Dendritic cell treated with granulocyte-macrophage colony-stimulating factor and Interleukin-4, amounts not matched to agents 40 ng/mL and 50 ng/mL, for 4 days (primary cell): ENCODE measurements at regions not wholly inside any gene's neighbourhood (a gene's known extent, or its start where the extent isn't known, plus 50 kb on each side); places are given as distances from the start of the nearest gene placed in this dataset.

Experiments used
- H3K27ac Mint-ChIP-seq: one replicate; pipeline ENCODE4 v1.8.0; 2022; ENCODE audit warnings: mild to moderate bottlenecking, mixed read lengths
- H3K27me3 Mint-ChIP-seq: one replicate; pipeline ENCODE4 v1.8.0; 2022; ENCODE audit warnings: mild to moderate bottlenecking, mixed read lengths
- H3K36me3 Mint-ChIP-seq: one replicate; pipeline ENCODE4 v1.8.0; 2022; ENCODE audit warnings: low read depth, mixed read lengths
- H3K4me1 Mint-ChIP-seq: one replicate; pipeline ENCODE4 v1.8.0; 2022; ENCODE audit warnings: low read depth, mixed read lengths
- H3K4me3 Mint-ChIP-seq: one replicate; pipeline ENCODE4 v1.8.0; 2022; ENCODE audit warnings: mild to moderate bottlenecking, moderate library complexity, mixed read lengths
- H3K9me3 Mint-ChIP-seq: one replicate; pipeline ENCODE4 v1.8.0; 2022; ENCODE audit warnings: mixed read lengths
- intact Hi-C: fragments of 100-400 bp; cut with micrococcal nuclease; formaldehyde crosslinking; loops from one replicate; pipeline ENCODE4 v1.15.0; 2022

DNA sequence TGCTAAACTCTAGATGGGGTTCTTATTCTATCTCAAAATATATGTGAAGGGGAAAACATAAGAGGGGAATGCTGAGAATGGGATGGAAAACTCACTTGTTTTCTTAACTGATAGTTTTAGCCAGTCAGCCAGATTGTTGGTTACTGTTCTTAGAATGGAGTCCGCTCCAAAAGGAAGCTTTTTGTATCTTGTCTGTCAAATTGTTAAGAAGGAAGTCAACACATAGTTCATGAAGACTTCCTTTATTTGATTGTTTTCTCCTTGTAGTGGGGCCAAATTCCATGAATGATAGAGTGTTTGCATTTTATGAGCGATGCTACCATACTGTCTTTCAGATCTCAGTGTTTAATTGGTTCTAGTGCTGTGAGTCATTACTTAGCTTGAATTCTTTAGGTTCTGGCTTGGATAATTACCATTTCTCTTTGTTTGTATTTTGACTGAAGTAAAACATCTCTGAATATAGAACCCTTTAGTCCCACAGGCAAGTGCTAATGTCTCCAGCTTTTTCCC lies 98.3 kb upstream of the GOT2 start:
- Mint-ChIP-seq H3K4me1 (peaks cover 10% of the 10 kb centered on the region), H3K9me3 (no peaks in the 10 kb centered on the region), H3K27ac (no peak overlapping the region), H3K27me3 (peaks cover 3% of the 10 kb centered on the region), H3K36me3 (no peaks in the 10 kb centered on the region), H3K4me3 (no peak overlapping the region)
- intact Hi-C loops, result no loop called here

DNA sequence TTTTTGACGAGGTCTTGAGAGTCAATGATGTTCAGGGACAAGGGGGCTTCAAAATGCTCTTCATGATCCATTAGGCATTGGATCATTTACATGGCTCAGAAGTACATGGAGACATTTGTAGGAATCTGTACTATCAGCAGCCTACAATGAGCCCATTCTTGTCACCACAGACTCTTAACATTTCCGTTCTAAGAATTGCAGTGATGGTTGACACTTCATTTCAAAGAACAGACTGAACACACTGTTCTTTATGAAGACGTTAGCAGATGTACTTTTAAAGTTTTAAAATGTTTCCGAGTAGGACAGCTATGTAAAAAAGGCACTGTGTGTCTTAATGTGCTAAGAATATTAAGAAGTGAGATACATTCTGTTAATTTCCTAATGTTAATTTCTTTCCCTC lies 97.3 kb upstream of the GOT2 start:
- Mint-ChIP-seq H3K9me3 (no peaks in the 10 kb centered on the region), H3K27me3 (peaks cover 3% of the 10 kb centered on the region), H3K27ac (no peak overlapping the region), H3K36me3 (no peaks in the 10 kb centered on the region), H3K4me3 (no peak overlapping the region), H3K4me1 (peaks cover 10% of the 10 kb centered on the region)
- intact Hi-C loops, result no loop called here

DNA sequence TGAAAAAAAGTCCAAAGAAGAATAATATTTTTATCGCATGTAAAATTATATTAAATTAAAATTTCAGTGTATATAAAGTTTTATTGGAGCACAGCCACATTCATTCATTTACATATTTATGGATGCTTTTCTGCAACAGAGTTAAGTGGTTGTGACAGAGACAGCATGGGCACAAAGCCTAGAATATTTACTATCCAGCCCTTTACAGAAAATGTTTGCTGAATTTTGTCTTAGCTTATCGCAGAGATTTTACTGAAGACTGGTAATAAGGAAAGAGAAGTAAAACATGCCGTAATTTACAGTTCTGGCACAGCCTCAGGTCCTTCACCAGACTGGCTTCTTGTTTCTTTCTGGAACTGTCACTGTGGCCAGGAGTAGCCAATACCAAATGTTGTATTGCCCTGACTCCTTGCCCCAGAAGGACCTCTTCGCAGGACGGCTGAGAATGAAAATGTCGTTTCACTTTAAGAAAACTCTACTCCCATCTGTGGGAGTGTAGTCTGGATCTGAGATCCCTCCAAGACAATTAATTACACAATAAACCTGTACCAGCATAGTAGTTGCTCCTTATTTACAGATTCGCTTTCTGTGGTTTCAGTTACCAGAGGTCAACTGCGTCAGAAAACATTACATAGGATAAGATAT lies 94.9 kb upstream of the GOT2 start:
- intact Hi-C loops, result no loop called here
- Mint-ChIP-seq H3K36me3 (no peaks in the 10 kb centered on the region), H3K4me1 (peaks cover 10% of the 10 kb centered on the region)

DNA sequence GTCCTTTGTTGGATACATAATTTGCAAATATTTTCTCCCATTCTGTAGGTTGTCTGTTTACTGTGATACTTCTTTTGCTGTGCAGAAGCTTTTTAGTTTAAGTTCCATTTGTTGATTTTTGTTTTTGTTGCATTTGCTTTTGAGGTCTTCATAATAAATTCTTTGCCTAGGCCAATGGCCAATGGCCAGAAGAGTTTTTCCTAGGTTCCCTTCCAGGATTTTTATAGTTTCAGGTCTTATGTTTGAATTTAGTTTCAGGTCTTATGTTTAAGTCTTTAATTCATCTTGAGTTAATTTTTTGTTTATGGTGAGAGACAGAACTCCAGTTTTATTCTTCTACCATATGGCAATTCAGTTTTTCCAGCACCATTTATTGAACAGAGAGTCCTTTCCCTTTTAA lies 90.1 kb upstream of the GOT2 start:
- H3K27ac Mint-ChIP-seq, result no peak overlapping the region
- intact Hi-C loops, result no loop called here

More for the DNA sequence above, 94.9 kb upstream of the GOT2 start:
- Mint-ChIP-seq H3K27ac (no peak overlapping the region), H3K4me3 (no peak overlapping the region), H3K9me3 (peaks cover 8% of the 10 kb centered on the region), H3K27me3 (peaks cover 3% of the 10 kb centered on the region)

DNA sequence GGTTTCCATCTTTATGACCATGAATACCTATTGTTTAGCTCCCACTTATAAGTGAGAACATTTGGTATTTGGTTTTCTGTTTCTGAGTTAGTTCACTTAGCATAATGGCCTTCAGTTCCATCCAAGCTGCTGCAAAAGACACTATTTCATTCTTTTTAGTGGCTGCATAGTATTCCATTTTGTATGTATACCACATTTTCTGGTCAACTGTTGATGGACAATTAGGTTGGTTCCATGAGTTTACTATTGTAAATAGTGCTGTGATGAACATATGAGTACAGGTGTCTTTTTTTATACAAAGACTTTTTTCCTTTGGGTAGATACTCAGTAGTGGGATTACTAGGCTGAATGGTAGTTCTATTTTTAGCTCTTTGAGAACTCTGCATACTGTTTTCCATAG lies 87.8 kb upstream of the GOT2 start:
- Mint-ChIP-seq H3K27me3 (no peaks in the 10 kb centered on the region), H3K4me3 (no peak overlapping the region), H3K4me1 (no peaks in the 10 kb centered on the region), H3K9me3 (peaks cover 8% of the 10 kb centered on the region), H3K36me3 (no peaks in the 10 kb centered on the region), H3K27ac (no peak overlapping the region)
- intact Hi-C loops, result no loop called here

More for the DNA sequence above, 90.1 kb upstream of the GOT2 start:
- Mint-ChIP-seq H3K36me3 (no peaks in the 10 kb centered on the region), H3K9me3 (peaks cover 8% of the 10 kb centered on the region), H3K4me1 (no peaks in the 10 kb centered on the region), H3K27me3 (no peaks in the 10 kb centered on the region), H3K4me3 (no peak overlapping the region)

DNA sequence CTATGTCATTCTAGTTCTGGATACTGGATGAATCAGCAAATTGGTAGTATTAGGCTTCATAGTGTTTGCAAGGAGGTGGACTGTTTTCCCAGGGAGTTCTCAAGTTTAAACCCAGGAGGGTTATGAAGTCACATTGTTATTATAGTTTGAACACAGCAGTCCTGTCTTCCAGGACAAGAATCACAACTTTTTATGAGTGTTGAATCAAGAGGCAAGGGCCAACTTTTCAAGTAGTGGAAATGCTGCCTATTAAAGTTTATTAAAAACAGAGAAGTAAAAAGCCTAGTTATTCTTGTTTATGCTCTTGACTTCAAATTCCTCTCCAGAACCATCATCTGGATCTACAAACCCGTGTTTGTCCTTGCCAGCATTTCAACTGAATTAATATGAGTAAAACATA lies 86.3 kb upstream of the GOT2 start:
- intact Hi-C loops, result no loop called here
- Mint-ChIP-seq H3K4me1 (no peaks in the 10 kb centered on the region), H3K9me3 (peaks cover 8% of the 10 kb centered on the region), H3K36me3 (no peaks in the 10 kb centered on the region), H3K27ac (no peak overlapping the region), H3K4me3 (no peak overlapping the region), H3K27me3 (no peaks in the 10 kb centered on the region)

DNA sequence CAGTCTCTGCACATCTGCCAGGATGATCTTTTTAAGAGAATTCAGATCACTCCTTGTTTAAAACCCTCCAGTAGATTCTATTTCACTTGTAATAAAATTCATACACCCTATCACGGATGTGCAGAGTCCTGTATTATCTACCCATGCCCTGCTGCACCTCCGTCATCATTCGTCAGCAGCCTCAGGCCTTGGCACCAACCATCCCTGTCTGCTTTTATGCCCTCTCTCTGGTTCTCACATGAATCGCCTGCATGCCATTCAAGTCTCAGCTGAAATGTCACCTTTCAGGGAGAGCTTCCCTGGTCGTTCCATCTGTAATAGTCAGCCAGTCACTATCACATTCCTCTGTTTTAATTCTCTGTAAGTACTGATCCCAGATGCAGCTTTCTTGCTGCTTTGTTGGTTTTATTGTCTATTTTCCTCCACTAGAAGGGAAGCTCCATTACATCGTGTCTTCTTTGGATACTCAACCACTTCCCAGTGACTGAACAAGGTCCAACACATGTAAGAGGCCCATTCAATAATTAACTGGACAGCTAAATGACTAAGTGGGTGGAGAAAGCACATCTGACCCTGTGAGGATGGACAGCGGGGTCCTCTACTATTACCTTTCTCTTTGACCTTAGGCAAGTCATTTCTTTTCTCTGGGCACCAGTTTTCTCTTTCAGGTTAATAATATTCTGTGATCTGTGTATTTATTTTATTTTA lies 81.2 kb upstream of the GOT2 start:
- Mint-ChIP-seq H3K9me3 (no peaks in the 10 kb centered on the region), H3K27me3 (peaks cover 5% of the 10 kb centered on the region), H3K4me3 (no peak overlapping the region), H3K4me1 (no peaks in the 10 kb centered on the region), H3K36me3 (no peaks in the 10 kb centered on the region), H3K27ac (no peak overlapping the region)
- intact Hi-C loops, result no loop called here

DNA sequence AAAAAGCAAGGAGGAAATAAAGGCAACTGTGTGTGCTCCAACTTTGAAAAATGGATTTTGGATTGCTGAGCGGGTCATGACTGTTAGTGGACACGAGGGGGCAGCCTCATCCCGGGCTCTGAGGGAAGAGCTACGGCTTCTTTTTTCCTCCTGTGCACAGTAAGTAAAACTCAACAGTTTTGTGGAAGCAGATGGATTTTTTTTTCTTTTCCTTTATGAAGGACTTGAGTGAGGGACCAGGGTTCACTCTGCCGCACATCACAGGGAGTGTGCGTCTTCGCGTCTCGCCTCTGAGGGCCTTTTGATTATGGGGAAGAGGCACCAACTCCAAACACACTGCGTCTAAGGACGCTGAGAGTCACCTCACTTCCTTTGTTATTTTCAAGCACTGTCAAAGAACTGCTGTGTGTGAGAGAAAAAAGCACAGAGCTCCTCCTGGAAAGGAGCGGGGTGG lies 80.3 kb upstream of the GOT2 start:
- Mint-ChIP-seq H3K9me3 (no peaks in the 10 kb centered on the region), H3K36me3 (no peaks in the 10 kb centered on the region), H3K27ac (no peak overlapping the region), H3K27me3 (peaks cover 5% of the 10 kb centered on the region), H3K4me3 (peak overlapping the region; percentile 60), H3K4me1 (no peaks in the 10 kb centered on the region)
- intact Hi-C loops, result no loop called here

DNA sequence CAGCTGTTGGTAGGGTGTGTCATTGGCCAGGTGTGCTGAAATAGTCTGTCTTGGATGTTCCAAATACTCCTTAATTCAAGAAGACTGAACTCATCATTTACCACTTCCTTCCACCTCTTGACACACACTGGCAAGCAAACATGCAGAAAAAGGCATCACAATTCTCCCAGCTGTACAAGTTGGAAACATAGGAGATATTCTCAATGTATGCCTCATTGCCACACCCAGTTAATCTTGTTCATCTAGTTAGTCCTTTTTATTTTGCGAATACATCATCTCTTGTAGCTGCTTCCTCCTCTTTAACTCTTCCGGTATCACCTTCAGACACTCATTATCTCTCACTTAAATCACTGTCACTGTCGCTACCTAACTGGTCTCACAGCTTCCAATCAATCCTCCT lies 75.1 kb upstream of the GOT2 start:
- intact Hi-C loops, result no loop called here
- peaks cover 2% of the 10 kb centered on the region for H3K27me3 Mint-ChIP-seq
- H3K27ac Mint-ChIP-seq, result no peak overlapping the region
- H3K4me1 Mint-ChIP-seq, result no peaks in the 10 kb centered on the region
- no peaks in the 10 kb centered on the region for H3K36me3 Mint-ChIP-seq
- peaks cover 9% of the 10 kb centered on the region for H3K9me3 Mint-ChIP-seq
- H3K4me3 Mint-ChIP-seq, result no peak overlapping the region

DNA sequence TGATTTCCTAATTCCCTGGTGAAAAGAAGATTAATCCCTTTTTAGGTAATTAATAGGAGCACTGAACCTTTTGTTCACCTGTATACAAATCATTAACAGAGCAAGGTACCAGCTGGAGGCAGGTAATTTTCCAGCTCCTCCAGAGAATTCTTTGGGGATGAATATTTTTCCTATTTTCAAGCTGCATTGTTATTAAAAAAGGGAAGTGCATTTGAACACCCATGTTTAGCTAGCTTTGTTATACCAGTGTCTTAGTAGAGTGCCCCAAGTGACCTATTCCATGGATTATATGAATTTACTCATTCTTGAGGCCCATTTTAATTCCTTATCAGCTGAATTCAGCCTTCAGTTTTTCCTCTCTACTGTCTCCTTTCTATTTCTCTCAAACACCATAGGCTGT lies 73.2 kb upstream of the GOT2 start:
- no peaks in the 10 kb centered on the region for H3K36me3 Mint-ChIP-seq
- H3K27ac Mint-ChIP-seq, result no peak overlapping the region
- H3K4me1 Mint-ChIP-seq, result no peaks in the 10 kb centered on the region
- intact Hi-C loops, result no loop called here
- H3K27me3 Mint-ChIP-seq, result no peaks in the 10 kb centered on the region
- H3K4me3 Mint-ChIP-seq, result no peak overlapping the region
- H3K9me3 Mint-ChIP-seq, result peaks cover 19% of the 10 kb centered on the region

DNA sequence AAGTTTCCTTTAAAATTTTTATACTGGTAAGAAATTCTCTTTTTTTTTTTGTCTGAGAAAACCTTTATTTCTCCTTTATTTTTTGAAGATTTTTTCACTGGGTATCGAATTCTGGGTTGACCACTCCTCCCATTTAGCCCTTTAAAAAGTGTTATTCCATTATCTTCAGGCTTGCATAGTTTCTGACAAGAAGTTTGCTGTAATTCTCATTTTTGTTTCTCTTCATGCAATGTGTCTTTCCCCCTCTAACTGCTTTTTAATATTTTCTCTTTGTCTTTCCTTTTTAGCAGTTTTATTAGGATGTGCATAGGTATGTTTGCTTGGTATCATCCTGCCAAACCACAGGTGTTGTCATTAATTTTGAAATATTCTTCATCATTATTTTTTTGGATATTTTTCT lies 67.7 kb upstream of the GOT2 start:
- peaks cover 43% of the 10 kb centered on the region for H3K9me3 Mint-ChIP-seq
- intact Hi-C loops, result no loop called here
- peaks cover 1% of the 10 kb centered on the region for H3K27me3 Mint-ChIP-seq
- no peak overlapping the region for H3K4me3 Mint-ChIP-seq
- H3K27ac Mint-ChIP-seq, result no peak overlapping the region
- H3K36me3 Mint-ChIP-seq, result no peaks in the 10 kb centered on the region
- H3K4me1 Mint-ChIP-seq, result no peaks in the 10 kb centered on the region

DNA sequence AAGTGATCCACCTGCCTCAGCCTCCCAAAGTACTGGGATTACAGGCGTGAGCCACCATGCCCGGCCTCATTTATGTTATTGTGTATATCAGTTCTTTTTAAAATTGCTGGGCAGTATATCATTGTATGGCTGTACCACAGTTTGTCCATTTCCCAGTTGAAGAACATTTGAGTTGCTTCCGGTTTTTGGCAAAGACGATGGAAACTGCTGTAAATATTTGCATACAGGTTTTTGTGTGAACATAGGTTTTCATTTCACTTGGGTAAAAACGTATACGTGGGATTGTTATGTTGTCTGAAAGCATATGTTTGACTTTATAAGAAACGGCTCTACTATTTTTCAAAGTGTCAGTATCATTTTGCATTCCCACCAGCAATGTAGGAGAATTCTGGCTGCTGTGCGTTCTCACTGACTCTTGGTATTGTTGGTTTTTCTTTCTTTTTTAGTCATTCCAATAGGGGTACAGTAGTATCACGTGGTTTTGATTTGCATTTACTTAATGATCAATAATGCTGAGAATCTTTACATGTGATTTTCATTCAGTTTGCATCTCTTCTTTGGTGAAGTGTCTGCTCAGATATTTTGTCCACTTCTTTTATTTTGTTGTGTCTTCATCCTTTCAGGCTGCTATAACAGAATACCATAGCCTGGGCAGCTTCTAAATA lies 63.2 kb upstream of the GOT2 start:
- Mint-ChIP-seq H3K36me3 (no peaks in the 10 kb centered on the region), H3K27ac (no peak overlapping the region), H3K4me3 (no peak overlapping the region), H3K27me3 (peaks cover 1% of the 10 kb centered on the region), H3K9me3 (peaks cover 24% of the 10 kb centered on the region), H3K4me1 (no peaks in the 10 kb centered on the region)
- intact Hi-C loops, result no loop called here

DNA sequence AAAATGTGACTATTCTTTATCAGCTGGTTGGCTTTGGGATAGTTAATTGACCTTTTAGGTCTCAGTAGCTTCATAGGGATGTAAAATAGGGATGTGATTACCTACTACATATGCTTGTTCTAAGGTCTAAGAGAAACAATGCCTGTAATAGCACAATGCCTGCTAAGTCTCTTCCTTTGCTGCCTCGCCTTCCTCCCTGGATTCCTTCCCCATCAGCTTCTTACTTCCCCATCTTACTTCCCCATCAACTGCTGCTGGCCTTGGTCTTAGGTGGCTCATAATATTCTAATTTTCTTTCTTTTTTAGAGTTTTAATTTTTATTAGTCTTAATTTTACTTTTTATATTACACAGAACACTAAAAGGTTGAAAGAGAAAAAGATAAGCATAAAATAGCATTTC lies 59.2 kb upstream of the GOT2 start:
- intact Hi-C loops, result no loop called here
- Mint-ChIP-seq H3K36me3 (no peaks in the 10 kb centered on the region), H3K27me3 (peaks cover 6% of the 10 kb centered on the region), H3K4me1 (no peaks in the 10 kb centered on the region), H3K9me3 (no peaks in the 10 kb centered on the region), H3K4me3 (no peak overlapping the region), H3K27ac (no peak overlapping the region)

DNA sequence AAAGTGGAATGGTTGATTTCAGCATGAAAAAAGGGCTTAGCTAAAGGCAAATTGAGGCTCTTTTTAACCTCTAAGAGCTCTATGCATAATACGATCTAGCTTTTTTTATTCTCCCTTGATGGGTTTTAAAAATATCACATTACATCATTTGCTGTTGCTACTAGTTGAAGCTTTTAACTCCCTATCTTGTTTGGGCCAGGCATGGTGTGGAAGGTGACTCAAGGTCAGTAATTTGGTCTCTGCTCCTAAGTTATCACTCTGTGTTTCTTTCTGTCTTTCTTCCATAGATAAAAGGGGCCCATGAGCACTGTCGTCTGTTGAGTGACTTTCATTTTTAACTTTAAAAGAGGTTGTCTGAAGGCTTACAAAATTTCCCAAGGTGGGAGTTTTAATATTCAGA lies 58.1 kb upstream of the GOT2 start:
- Mint-ChIP-seq H3K4me1 (no peaks in the 10 kb centered on the region), H3K9me3 (no peaks in the 10 kb centered on the region), H3K4me3 (no peak overlapping the region), H3K27me3 (peaks cover 6% of the 10 kb centered on the region), H3K27ac (no peak overlapping the region), H3K36me3 (no peaks in the 10 kb centered on the region)
- intact Hi-C loops, result no loop called here
